Osteocyte (in vitro differentiated cells): ENCODE measurements at regions not wholly inside any gene's neighbourhood (a gene's known extent, or its start where the extent isn't known, plus 50 kb on each side); places are given as distances from the start of the nearest gene placed in this dataset.

Experiments used
- DNase-seq: peaks from one replicate; pipeline ENCODE4 v3.0.0; 2021; ENCODE audit warnings: mixed read lengths; ENCODE audit not compliant: unreplicated experiment; ENCODE audit errors: extremely low spot score
- H3K27ac Mint-ChIP-seq: one replicate; pipeline ENCODE4 v1.8.0; 2021; ENCODE audit warnings: mild to moderate bottlenecking, mixed read lengths; ENCODE audit not compliant: unreplicated experiment
- H3K27me3 Mint-ChIP-seq: one replicate; pipeline ENCODE4 v1.8.0; 2021; ENCODE audit warnings: mixed read lengths; ENCODE audit not compliant: unreplicated experiment
- H3K36me3 Mint-ChIP-seq: one replicate; pipeline ENCODE4 v1.8.0; 2021; ENCODE audit warnings: mixed read lengths; ENCODE audit not compliant: unreplicated experiment
- H3K4me1 Mint-ChIP-seq: one replicate; pipeline ENCODE4 v1.8.0; 2021; ENCODE audit warnings: mixed read lengths; ENCODE audit not compliant: unreplicated experiment
- H3K4me3 Mint-ChIP-seq: one replicate; pipeline ENCODE4 v1.8.0; 2021; ENCODE audit warnings: mild to moderate bottlenecking, moderate library complexity, mixed read lengths; ENCODE audit not compliant: unreplicated experiment
- H3K9me3 Mint-ChIP-seq: one replicate; pipeline ENCODE4 v1.8.0; 2021; ENCODE audit warnings: mixed read lengths; ENCODE audit not compliant: unreplicated experiment
- CTCF ChIP-seq: fragments of 200-600 bp; sonication (generic); IDR thresholded peaks from 2 replicates; pipeline ENCODE4 v1.5.0; 2021; ENCODE audit warnings: antibody characterized with exemption, mild to moderate bottlenecking, moderate library complexity

GRCh38 chr6:21321531-21321930 is 272.0 kb upstream of the SOX4 start:
- no peak for DNase-seq
- TF ChIP-seq CTCF = no peak
- Mint-ChIP-seq H3K27me3 (no peaks in the 10 kb centered on the region), H3K27ac (no peak overlapping the region), H3K9me3 (peaks cover 4% of the 10 kb centered on the region), H3K36me3 (peaks cover 2% of the 10 kb centered on the region), H3K4me3 (no peak overlapping the region), H3K4me1 (peaks cover 1% of the 10 kb centered on the region)

- Mint-ChIP-seq H3K4me3 (no peak overlapping the region), H3K9me3 (peaks cover 4% of the 10 kb centered on the region), H3K27me3 (no peaks in the 10 kb centered on the region), H3K36me3 (peaks cover 2% of the 10 kb centered on the region), H3K27ac (no peak overlapping the region), H3K4me1 (no peaks in the 10 kb centered on the region)
- DNase-seq = no peak
- no peak for TF ChIP-seq CTCF
Measured at GRCh38 chr6:21323577-21323976, 270.0 kb upstream of the SOX4 start.

GRCh38 chr6:21325201-21325856 is 268.2 kb upstream of the SOX4 start:
- no peak overlapping the region for H3K4me3 Mint-ChIP-seq
- no peak for TF ChIP-seq CTCF
- no peaks in the 10 kb centered on the region for H3K4me1 Mint-ChIP-seq
- no peak for DNase-seq
- H3K27me3 Mint-ChIP-seq = no peaks in the 10 kb centered on the region
- H3K9me3 Mint-ChIP-seq = no peaks in the 10 kb centered on the region
- H3K27ac Mint-ChIP-seq = no peak overlapping the region
- H3K36me3 Mint-ChIP-seq = no peaks in the 10 kb centered on the region

GRCh38 chr6:21327326-21328112 is 266.0 kb upstream of the SOX4 start:
- no peak for TF ChIP-seq CTCF
- Mint-ChIP-seq H3K27me3 (no peaks in the 10 kb centered on the region), H3K9me3 (no peaks in the 10 kb centered on the region), H3K27ac (no peak overlapping the region), H3K4me1 (no peaks in the 10 kb centered on the region), H3K36me3 (no peaks in the 10 kb centered on the region), H3K4me3 (no peak overlapping the region)
- DNase-seq = no peak

- DNase-seq = no peak
- no peaks in the 10 kb centered on the region for H3K9me3 Mint-ChIP-seq
- no peak for TF ChIP-seq CTCF
- no peak overlapping the region for H3K27ac Mint-ChIP-seq
- H3K4me3 Mint-ChIP-seq = no peak overlapping the region
- H3K27me3 Mint-ChIP-seq = no peaks in the 10 kb centered on the region
- no peaks in the 10 kb centered on the region for H3K4me1 Mint-ChIP-seq
- no peaks in the 10 kb centered on the region for H3K36me3 Mint-ChIP-seq
Measured at GRCh38 chr6:21331235-21331634, 262.3 kb upstream of the SOX4 start.
